ENCODE measurements at regions not wholly inside any gene's neighbourhood (a gene's known extent, or its start where the extent isn't known, plus 50 kb on each side); places are given as distances from the start of the nearest gene placed in this dataset.

- DNase-seq, result peak; percentile 40
Observed at GRCh38 chr5:123785162-123786071, 273.4 kb downstream of the CSNK1G3 start.

GRCh38 chr5:123783421-123783820 lies 271.4 kb downstream of the CSNK1G3 start:
- DNase-seq, result no peak

GRCh38 chr5:123778641-123779040 lies 266.7 kb downstream of the CSNK1G3 start:
- DNase-seq, result no peak

GRCh38 chr5:123776761-123777160 lies 264.8 kb downstream of the CSNK1G3 start:
- no peak for DNase-seq

- DNase-seq, result no peak
Observed at GRCh38 chr5:123771715-123772114, 259.7 kb downstream of the CSNK1G3 start.

GRCh38 chr5:123763201-123763600 lies 251.2 kb downstream of the CSNK1G3 start:
- DNase-seq, result no peak

- DNase-seq, result no peak
Observed at GRCh38 chr5:123756816-123757215, 244.8 kb downstream of the CSNK1G3 start.

- DNase-seq, result no peak
Observed at GRCh38 chr5:123756318-123756665, 244.3 kb downstream of the CSNK1G3 start.

- no peak for DNase-seq
Observed at GRCh38 chr5:123755653-123756317, 243.8 kb downstream of the CSNK1G3 start.

- DNase-seq, result no peak
Observed at GRCh38 chr5:123754908-123755307, 242.9 kb downstream of the CSNK1G3 start.

GRCh38 chr5:123753937-123754891 lies 242.2 kb downstream of the CSNK1G3 start:
- no peak for DNase-seq

- no peak for DNase-seq
Observed at GRCh38 chr5:123753180-123753936, 241.4 kb downstream of the CSNK1G3 start.

- DNase-seq, result no peak
Observed at GRCh38 chr5:123752552-123753179, 240.7 kb downstream of the CSNK1G3 start.

- DNase-seq, result no peak
Observed at GRCh38 chr5:123751670-123752069, 239.7 kb downstream of the CSNK1G3 start.

- DNase-seq, result no peak
Observed at GRCh38 chr5:123748239-123748638, 236.3 kb downstream of the CSNK1G3 start.

- DNase-seq, result no peak
Observed at GRCh38 chr5:123746683-123747360, 234.8 kb downstream of the CSNK1G3 start.

- no peak for DNase-seq
Observed at GRCh38 chr5:123743990-123744583, 232.1 kb downstream of the CSNK1G3 start.

- DNase-seq, result no peak
Observed at GRCh38 chr5:123735384-123735783, 223.4 kb downstream of the CSNK1G3 start.

GRCh38 chr5:123732257-123732656 lies 220.3 kb downstream of the CSNK1G3 start:
- no peak for DNase-seq

GRCh38 chr5:123722451-123722850 lies 210.5 kb downstream of the CSNK1G3 start:
- no peak for DNase-seq
